PFSK-1 (cell line): ENCODE measurements at regions not wholly inside any gene's neighbourhood (a gene's known extent, or its start where the extent isn't known, plus 50 kb on each side); places are given as distances from the start of the nearest gene placed in this dataset.

Experiments used
- REST ChIP-seq, 2 experiments: IDR thresholded peaks; 2 replicates each; pipeline versions ENCODE4 v1.6.1 to v1.8.0; 2011 to 2012; ENCODE audit warnings: low read depth in 2 of 2, low read length in 2 of 2, control low read depth in 1 of 2, inconsistent platforms in 1 of 2, mild to moderate bottlenecking in 1 of 2, moderate library complexity in 1 of 2; ENCODE audit not compliant: insufficient read depth in 1 of 2
- TAF1 ChIP-seq: IDR thresholded peaks from 2 replicates; pipeline ENCODE4 v1.6.1; 2012; ENCODE audit warnings: low read length, control low read depth, borderline replicate concordance; ENCODE audit not compliant: insufficient read depth

DNA sequence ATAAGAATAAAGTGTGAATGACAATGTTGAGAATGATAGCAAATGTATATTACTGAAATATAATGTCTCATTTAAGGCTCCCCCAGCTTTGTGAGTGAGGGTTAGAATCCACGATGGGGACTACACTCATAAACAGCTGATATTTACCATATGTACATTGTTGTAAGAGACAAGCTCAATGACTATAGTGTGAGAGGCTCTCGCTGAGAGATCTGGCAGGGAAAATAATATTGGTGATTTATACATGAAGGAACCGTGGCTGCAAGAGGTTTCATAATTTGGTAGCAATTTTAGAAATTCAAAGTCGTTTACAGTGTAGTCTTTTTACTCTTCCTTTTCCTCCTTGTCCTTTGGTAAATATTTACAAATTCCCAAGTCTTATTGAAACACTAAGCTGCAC lies 342.2 kb upstream of the AKR1E2 start:
- no peak for TF ChIP-seq REST (IDR thresholded peaks at IDR 0.05; ENCODE audit: insufficient read depth in 1 of 2, low read depth in 2 of 2, low read length in 2 of 2)
- no peak for TF ChIP-seq TAF1
